Stimulated activated CD4-positive, alpha-beta T cell treated with anti-CD3 and anti-CD28 coated beads, TNF-alpha, amount 100 ng/mL, for 48 hours (primary cell): ENCODE measurements at regions not wholly inside any gene's neighbourhood (a gene's known extent, or its start where the extent isn't known, plus 50 kb on each side); places are given as distances from the start of the nearest gene placed in this dataset.

Source experiments
- DNase-seq, 3 donors: peaks; one replicate each; pipeline ENCODE4 v3.0.0-alpha.2; 2020; ENCODE audit warnings: low read depth in 3 of 3

GRCh38 chr16:82358606-82359221 lies 188.7 kb upstream of the MPHOSPH6 start:
- DNase-seq: no peak

GRCh38 chr16:82358161-82358560 lies 188.1 kb upstream of the MPHOSPH6 start:
- no peak for DNase-seq

GRCh38 chr16:82357237-82357636 lies 187.2 kb upstream of the MPHOSPH6 start:
- no peak for DNase-seq

- DNase-seq: no peak
Measured at GRCh38 chr16:82350560-82350959, 180.5 kb upstream of the MPHOSPH6 start.

- no peak for DNase-seq
Measured at GRCh38 chr16:82345318-82345717, 175.3 kb upstream of the MPHOSPH6 start.

GRCh38 chr16:82344157-82344556 lies 174.1 kb upstream of the MPHOSPH6 start:
- no peak for DNase-seq

- no peak for DNase-seq
Measured at GRCh38 chr16:82341146-82341669, 171.2 kb upstream of the MPHOSPH6 start.

GRCh38 chr16:82340531-82340930 lies 170.5 kb upstream of the MPHOSPH6 start:
- DNase-seq: no peak

GRCh38 chr16:82337355-82337754 lies 167.3 kb upstream of the MPHOSPH6 start:
- DNase-seq: no peak

- DNase-seq: no peak
Measured at GRCh38 chr16:82331974-82332750, 162.1 kb upstream of the MPHOSPH6 start.

- no peak for DNase-seq
Measured at GRCh38 chr16:82331397-82331796, 161.4 kb upstream of the MPHOSPH6 start.

GRCh38 chr16:82329504-82330192 lies 159.6 kb upstream of the MPHOSPH6 start:
- DNase-seq: no peak

- no peak for DNase-seq
Measured at GRCh38 chr16:82328881-82329469, 159.0 kb upstream of the MPHOSPH6 start.

- DNase-seq: no peak
Measured at GRCh38 chr16:82323171-82323570, 153.1 kb upstream of the MPHOSPH6 start.

GRCh38 chr16:82322177-82322576 lies 152.2 kb upstream of the MPHOSPH6 start:
- no peak for DNase-seq

GRCh38 chr16:82319038-82319437 lies 149.0 kb upstream of the MPHOSPH6 start:
- no peak for DNase-seq

GRCh38 chr16:82317411-82318167 lies 147.6 kb upstream of the MPHOSPH6 start:
- no peak for DNase-seq

- no peak for DNase-seq
Measured at GRCh38 chr16:82313754-82314153, 143.7 kb upstream of the MPHOSPH6 start.

GRCh38 chr16:82311528-82311927 lies 141.5 kb upstream of the MPHOSPH6 start:
- DNase-seq: no peak

- no peak for DNase-seq
Measured at GRCh38 chr16:82302042-82302727, 132.2 kb upstream of the MPHOSPH6 start.
